IPS DF 4.7 (cell line): ENCODE measurements at regions not wholly inside any gene's neighbourhood (a gene's known extent, or its start where the extent isn't known, plus 50 kb on each side); places are given as distances from the start of the nearest gene placed in this dataset.

ENCODE experiments used
- DNase-seq: peaks from one replicate; pipeline ENCODE4 v3.0.0-alpha.2; 2013; ENCODE audit warnings: low spot score; ENCODE audit errors: extremely low read depth

- no peak for DNase-seq
Observed at GRCh38 chr7:153381275-153382040, 621.9 kb downstream of the ACTR3B start.

DNA sequence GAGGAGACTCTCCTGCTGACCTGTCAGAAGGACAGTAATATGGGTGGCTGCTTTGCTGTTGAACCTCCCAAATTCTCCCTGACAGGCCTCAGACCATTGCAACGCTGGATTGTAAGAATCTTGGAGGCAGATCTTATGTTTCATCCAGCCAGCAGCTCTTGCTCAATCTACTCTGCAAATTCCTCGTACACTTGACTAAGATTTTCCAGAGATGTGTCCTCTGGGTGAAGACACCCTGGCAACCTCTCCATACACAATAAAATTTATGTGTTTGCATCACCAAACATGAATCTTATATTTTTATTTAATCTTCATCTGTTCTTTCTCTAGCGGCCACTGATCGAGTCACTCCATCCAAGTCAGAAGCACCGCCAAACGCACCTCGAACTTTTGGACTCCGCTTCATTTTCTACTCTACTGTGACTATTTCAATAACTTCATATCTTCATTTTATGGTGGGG, 623.1 kb downstream of the ACTR3B start:
- DNase-seq = no peak

DNA sequence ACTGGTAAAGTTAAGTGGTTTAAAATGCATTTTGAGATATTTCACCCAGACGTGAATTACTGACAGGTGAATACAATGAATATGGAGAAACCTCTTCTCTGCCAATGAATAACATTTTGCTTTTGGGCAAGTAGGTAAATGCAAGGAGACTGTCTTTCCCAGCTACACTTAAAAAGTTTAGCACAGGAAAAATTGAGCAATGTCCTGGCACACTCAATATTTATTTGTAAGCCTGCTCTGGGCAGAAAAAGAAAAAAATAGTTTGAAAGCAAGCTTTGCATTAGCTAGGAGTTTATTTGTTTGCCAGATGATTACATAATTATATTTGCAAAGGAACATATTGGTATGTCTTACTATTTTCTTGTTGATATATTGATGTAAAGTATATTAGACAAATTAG, 624.2 kb downstream of the ACTR3B start:
- DNase-seq = no peak

DNA sequence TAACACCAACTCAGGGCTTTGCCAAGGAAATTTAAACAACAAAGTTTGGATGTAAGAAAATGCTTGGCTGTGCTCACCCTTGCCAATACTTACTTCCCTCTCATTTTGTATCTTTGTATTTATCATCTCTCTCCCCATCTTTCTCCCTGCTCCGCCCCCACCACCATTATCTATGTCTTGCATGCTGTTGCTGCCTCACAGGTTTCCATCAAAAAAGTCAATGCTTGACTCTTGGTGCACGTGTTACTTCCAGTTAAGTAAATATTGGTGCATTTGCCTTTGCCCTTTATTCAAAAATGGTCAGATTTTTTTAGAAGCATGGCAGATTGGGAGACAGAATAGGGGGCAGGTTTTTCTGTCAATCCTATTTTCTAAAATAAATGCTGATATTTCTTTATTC, 626.0 kb downstream of the ACTR3B start:
- DNase-seq = no peak

DNA sequence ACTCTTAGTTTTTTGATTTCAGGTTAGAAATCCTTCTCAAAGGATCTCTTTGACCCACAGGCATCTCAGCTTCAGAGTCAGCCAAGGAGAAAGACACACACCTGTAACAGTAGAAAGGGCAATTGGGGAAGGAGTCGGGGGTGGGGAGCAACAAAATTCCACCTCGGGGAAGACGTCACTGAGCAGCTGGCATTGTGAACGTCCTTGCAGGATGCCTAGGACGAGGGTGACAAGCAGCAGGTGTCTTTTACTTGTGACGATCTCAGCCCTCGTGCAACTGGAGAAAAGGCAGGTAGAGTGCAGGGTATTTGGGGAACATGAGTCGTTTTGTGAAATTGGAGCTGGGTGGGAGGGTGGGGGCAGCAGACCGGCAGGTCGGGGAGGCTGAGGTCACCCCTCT, 627.0 kb downstream of the ACTR3B start:
- DNase-seq = no peak

DNA sequence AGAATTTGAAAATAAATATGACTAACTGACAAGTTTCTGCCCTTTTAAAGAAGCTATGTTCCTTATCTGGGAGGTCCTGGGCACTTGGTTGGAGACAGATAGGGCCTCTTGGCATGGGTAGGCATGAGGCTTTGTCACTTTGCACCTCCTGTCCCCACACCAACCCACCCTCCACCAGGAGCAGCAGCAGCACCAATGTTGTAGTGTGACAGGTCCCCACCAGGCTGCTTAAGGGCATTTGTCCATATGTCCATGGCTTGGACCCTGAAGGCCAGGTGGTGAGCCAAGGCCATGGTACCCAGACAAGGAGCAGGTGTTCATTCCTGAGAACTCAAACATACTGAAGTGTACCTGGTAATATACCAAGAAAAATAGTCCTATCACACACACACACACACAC, 629.1 kb downstream of the ACTR3B start:
- DNase-seq = no peak

GRCh38 chr7:153389261-153389660, 629.7 kb downstream of the ACTR3B start:
- no peak for DNase-seq

GRCh38 chr7:153390955-153391354, 631.4 kb downstream of the ACTR3B start:
- no peak for DNase-seq

DNA sequence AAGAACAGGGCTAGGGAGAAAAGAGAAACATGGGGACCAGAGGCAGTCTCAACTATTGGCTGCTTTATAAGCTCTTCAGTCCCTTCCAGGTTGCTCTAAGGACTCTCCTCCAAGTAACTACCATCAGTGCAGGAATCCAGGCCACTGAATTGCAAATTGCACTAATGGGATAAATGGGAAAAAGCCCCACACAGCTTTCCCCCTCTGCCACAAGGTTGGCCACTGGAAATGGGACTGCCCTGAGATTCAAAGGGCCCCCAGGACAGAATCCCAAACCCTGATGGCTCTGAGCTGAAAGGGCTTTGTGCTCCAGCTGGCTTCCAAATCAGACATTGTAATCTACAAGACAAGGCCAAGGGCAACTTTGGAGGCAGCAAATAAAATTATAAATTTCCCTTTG, 633.2 kb downstream of the ACTR3B start:
- DNase-seq = no peak

GRCh38 chr7:153393666-153394065, 634.1 kb downstream of the ACTR3B start:
- no peak for DNase-seq

GRCh38 chr7:153396475-153396874, 636.9 kb downstream of the ACTR3B start:
- no peak for DNase-seq

DNA sequence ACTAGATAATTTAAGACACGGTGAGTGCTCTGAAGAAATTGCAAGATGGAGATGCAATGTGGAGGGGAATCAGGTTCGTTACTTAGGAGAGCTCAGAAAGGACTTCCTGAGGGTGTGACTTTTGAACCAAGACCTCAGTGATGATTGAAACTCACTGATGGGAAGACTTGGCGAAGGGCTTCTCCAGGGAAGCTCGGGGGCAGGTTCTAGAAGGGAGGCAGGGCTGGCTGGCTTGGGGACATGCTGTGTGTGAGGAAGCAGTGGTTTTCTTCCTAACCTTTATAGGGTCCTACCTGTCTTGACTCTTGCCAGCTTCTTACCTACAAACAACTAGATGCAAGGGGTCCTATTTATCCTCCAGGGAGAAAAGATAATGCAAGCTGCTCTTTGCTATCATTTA, 637.9 kb downstream of the ACTR3B start:
- no peak for DNase-seq

DNA sequence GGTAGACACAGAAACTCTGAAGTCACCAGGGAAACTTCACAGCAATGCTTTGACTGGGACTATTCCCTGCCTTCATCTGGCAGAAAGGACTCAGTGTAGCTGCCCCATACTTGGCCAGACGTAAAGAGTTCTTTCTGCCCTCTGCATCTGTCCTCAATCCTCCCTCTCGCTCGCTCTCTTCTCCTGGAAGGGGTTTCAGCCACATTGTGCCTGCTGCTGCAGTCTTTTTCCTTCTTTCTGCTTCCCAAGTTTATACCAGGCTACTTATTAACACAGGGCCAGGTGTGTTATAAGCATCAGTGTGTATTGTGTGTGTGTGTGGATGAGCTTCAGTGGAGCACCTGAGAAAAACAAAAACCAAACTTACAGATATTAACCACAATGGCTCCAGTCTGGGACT, 638.4 kb downstream of the ACTR3B start:
- no peak for DNase-seq

DNA sequence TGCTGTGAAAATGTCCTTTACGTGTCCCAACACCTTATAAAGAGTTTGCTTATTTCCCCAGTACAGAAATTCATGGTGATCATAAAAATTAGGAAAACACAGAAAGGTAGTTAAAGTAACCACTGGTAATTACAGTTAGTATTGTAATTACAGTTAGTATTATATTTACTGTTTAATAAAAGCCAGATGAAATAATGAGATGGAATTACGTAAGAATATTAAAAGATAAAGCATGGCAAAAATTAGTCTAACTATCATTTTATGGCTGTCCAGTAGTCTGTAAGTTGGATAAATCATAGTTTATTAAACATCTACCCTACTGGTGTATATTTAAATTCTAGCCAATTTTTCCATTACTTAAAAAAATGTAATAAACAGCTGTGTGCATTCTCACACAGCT, 638.8 kb downstream of the ACTR3B start:
- DNase-seq = no peak

DNA sequence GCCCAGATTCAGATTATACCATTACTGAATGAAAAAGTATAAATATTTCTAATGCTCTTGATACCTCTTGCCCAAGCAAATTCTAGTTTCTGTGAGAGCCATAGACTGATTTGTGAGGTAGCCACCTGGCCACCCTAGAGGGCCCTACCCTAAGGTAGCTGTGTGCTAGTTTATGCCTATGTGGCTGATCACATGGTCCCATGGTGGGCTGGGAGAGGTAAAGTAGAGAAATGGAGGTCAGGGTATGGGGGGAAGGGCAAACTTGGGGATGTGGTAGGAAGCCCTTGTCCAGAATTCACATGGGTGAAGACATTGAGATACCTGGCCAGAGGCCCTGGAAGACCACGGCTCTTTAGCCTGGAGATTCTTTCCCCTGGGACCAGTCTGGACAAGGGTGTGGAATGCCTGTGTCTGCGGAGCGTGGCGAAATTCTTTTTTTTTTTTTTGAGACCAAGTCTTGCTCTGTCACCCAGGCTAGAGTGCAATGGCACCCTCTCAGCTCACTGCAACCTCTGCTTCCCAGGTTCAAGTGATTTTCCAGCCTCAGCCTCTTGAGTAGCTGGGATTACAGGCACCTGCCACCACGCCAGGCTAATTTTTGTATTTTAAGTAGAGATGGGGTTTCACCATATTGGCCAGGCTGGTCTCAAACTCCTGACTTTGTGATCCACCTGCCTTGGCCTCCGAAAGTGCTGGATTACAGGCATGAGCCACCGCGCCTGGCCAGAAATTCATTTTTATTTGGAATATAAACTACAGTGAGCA, 639.4 kb downstream of the ACTR3B start:
- DNase-seq = no peak

DNA sequence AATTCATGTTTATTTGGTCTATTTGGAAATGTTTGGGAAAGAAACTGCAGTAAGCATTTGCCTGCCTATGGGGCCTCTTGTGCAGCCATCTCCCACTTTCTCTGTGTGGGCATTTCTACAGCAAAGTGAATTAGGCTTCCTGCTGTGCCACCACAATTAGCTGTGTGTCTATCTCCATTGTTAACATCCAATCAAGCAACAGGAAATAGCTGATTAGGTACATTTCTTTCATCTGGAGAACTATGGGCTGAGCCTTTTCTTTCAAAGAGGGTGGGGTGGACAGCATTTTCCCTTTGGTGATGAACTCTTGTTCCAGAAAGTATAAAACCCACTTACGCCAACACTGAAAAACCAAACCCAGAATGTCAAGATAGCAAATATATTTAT, 640.0 kb downstream of the ACTR3B start:
- no peak for DNase-seq

DNA sequence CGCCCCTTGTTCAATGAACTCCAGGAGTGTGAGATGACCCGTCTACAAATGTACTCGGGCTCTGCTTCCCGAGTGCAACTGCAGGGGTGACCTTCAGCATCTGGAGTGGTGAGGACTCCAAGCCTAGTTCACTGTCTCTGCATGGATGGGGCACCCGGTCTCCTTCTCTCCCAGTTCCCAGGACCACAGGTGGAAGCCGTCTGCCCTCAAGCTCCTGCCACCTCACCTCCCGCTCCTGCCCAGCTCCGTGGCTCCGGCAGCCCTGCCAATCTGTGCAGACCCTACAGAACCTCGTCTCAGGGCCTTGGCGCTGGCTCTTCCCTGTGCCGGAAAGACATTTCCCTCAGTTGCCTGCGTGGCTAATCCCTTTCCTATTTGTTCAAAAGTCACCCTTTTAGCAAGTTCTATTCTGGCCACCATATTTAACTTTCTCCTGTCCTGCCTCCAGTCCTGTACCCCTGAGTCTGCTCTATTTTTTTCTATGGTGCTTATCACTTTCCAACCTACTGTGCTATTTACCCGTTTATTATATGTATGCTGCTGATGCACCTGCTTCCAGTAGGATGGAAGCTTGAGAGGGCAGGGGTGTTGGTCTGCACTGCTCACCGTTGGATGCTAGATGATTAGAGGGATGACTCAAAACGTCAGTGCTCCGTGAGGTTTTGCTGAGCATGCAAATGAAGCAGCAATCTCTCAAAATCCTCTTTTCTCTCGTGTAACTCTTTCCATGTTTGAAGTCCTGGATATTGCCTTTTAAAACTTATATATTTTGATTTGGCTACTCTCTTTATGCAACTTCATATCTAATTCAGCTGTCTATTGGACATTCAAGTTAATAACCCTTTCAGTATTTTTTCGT, 641.4 kb downstream of the ACTR3B start:
- DNase-seq = no peak

DNA sequence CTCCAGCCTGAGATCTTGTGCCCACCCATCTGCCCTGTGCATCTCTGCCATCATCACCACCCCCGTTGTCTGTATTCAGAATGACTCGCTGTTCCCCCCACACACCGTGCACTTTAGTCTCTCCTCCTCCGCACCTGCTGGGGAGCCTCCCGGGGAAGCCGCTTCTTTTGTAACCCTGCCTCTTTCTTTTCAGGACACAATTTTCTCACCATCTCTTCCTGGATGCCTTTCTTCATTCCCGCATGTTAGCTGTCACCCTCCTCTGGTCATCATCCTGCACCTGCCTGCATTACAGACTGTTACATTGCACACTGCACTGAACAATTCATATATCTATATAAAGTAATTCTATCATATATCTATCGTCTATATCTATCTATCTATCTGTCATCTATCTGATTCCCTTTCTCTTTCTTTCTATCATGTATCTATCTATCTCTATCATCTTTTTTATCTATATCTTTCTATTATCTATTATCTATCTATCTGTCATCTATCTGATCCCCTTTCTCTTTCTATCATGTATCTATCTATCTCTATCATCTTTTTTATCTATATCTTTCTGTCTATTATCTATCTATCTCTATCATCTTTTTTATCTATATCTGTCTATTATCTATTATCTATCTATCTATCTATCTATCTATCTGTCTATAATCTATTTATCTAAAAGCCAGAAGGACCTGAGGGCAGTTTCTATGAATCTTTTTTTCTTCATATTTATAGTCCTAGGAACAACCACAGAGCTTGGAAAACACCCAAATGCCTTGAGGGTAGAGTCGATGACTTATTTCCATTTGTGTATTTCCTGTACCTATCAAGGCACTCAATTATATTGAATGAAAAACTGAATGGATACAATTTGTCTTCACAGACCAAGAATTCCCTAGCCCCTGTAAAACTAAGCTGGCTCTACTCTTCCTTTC, 642.5 kb downstream of the ACTR3B start:
- no peak for DNase-seq

DNA sequence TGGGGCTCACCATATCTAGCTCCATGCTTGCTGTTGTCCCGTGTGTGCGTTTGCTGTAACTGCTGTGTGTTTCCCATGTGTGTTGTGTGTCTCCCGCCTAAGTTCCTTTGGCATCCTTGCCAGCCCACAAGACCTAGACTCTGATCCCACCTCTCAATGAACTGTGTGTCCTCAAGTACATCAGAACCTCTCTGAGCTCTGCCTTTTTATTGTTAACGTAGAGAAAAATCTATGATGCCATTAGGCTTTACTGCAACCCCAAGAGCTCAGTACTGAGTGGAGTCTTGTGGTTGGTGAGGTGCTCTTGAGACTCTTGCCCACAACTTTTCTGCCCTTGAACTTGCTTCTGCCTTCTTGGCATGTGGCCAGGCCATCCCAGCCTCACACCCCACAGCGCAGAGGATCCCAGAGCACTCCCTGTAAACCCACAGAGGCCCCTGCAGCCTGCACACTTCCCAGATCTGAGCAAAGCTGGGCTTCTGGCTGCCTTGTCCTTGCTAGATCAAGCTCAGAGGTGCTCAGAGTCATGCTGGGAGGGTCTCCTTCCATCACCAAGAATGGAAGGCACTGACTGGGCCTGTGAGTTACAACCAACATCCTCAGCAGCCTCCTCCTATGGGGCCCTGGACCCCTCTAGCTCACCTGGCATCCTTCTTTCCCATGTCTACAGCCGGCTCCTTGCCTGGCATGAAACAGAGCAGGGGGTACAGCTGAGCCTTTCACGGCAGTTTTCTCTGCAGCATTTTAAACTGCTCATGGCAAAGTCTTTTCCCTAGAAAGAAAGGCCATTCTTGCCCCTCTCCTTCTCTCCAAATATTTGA, 643.4 kb downstream of the ACTR3B start:
- DNase-seq = no peak

GRCh38 chr7:153404124-153404523, 644.6 kb downstream of the ACTR3B start:
- no peak for DNase-seq
